Erythroblast (primary cell): ENCODE measurements at regions not wholly inside any gene's neighbourhood (a gene's known extent, or its start where the extent isn't known, plus 50 kb on each side); places are given as distances from the start of the nearest gene placed in this dataset.

ENCODE experiments used
- GATA1 ChIP-seq: IDR thresholded peaks from 2 replicates; pipeline ENCODE4 v1.6.1; 2011; ENCODE audit warnings: low read depth, mild to moderate bottlenecking, control low read depth, low read length, moderate library complexity
- POLR2A ChIP-seq: IDR thresholded peaks from 2 replicates; pipeline ENCODE4 v1.6.1; 2011; ENCODE audit warnings: mild to moderate bottlenecking, low read length

DNA sequence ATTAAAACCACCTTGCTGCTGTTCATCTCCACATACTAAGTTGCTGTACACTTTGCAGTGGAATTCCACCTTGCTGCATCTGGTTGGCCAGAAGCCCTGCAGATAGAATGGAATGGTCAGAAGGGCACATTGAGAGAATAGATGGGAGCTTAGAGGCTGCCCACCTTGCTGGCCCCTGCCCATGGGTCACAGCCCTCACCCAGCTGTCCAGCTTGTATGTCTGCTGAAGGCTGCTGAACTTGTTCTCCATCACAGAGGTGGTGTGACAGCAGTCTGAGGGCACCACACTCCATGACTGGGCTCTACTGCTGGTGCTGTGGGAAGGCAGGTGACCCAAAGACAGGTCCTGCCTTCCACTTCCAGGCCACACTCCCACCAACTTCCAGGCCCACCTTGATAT lies 1755.4 kb downstream of the TP53TG3F start:
- TF ChIP-seq POLR2A (no peak), GATA1 (no peak)
